ENCODE measurements at regions not wholly inside any gene's neighbourhood (a gene's known extent, or its start where the extent isn't known, plus 50 kb on each side); places are given as distances from the start of the nearest gene placed in this dataset.

GRCh38 chr1:34696230-34696629, 58.6 kb upstream of the GJB5 start:
- DNase-seq: peak; percentile 2
- in situ Hi-C loops (cut with HindIII; ENCODE audit: low pct_ligation_motif_present, low pct_unique_long_range_greater_than_20kb, low sequenced_read_pairs): no loop called here

GRCh38 chr1:34696981-34697380, 57.9 kb upstream of the GJB5 start:
- in situ Hi-C loops (cut with HindIII; ENCODE audit: low pct_ligation_motif_present, low pct_unique_long_range_greater_than_20kb, low sequenced_read_pairs): no loop called here
- no peak for DNase-seq

DNA sequence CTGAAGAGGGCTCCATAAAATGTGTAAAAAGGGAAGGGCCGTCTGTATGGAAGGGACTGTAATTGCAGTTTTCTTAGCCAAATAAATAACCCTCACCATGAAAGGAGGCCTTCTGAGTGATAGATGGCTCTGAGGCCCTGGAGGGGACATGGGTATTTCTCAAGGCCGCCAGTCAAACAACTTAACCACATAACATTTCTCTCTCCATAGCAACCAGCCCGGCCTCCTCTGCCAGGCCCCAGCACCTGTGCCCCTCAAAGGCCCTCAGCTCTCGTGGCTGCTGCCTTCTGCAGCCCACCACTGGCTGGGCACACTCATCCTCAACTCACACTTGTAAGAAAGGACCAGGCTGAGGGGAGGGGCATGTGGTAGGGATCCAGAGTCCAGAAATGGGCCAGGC, 57.0 kb upstream of the GJB5 start:
- no peak for DNase-seq
- in situ Hi-C loops (cut with HindIII; ENCODE audit: low pct_ligation_motif_present, low pct_unique_long_range_greater_than_20kb, low sequenced_read_pairs): no loop called here

DNA sequence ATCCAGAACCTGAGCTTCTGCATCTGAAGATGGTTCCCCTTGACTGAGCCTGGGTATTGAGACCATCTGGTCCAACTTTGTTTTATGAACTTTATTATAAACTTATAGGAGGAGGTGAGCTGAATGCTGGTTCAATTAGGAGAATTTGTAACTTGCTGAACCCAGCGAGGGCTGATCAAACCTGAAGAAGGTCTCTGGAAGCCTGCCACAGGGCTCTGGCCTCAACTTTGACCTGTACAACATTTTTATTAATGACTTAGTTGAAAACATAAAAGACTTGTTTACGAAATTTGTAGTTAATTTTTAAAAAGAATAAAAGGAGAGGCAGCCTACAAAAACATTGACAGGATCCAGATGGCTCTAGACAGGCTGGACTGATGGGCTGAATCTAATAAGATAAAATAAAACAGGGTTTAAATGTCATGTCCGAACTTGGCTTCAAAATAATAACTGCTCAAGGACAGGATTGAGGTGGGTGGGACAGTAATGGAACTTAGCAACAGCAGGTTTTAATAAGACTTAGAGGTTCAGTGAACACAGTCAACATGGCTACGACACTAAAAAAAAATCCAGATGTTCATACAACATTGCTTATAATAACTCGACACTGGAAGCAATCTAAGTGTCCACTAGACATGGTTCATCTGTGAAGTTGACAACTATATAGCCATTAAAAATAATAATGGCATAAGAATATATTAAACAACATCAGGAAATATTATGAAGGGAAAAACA, 53.4 kb upstream of the GJB5 start:
- in situ Hi-C loops (cut with HindIII; ENCODE audit: low pct_ligation_motif_present, low pct_unique_long_range_greater_than_20kb, low sequenced_read_pairs): no loop called here
- DNase-seq: no peak

Measured in ACHN (cell line).